Activated CD8-positive, alpha-beta T cell treated with anti-CD3 and anti-CD28 coated beads, Interleukin-2, amount 10 ng/mL, durations not matched to agents 7 days and 5 days (primary cell): ENCODE measurements at regions not wholly inside any gene's neighbourhood (a gene's known extent, or its start where the extent isn't known, plus 50 kb on each side); places are given as distances from the start of the nearest gene placed in this dataset.

Source experiments
- ATAC-seq: fragments of 150-1000 bp; cut with Tn5 transposase; one replicate; pipeline ENCODE4 v1.10.0; 2021; ENCODE audit warnings: moderate library complexity
- CTCF ChIA-PET: fragments of 350-600 bp; sonication (Branson Sonifier 250); formaldehyde crosslinking; loops from one replicate; lab custom pipeline; 2021; ENCODE audit warnings: antibody characterized with exemption; lab: Charles Lee
- POLR2A ChIA-PET: fragments of 350-600 bp; sonication (Branson Sonifier 250); formaldehyde crosslinking; loops from one replicate; lab custom pipeline; 2021; ENCODE audit warnings: antibody characterized with exemption; lab: Charles Lee
- DNase-seq: peaks from one replicate; pipeline ENCODE4 v3.0.0-alpha.2; 2020
- H3K27ac Mint-ChIP-seq: one replicate; pipeline ENCODE4 v1.8.0; 2021; ENCODE audit warnings: mild to moderate bottlenecking, mixed read lengths
- H3K27me3 Mint-ChIP-seq: one replicate; pipeline ENCODE4 v1.8.0; 2021; ENCODE audit warnings: low read depth, mixed read lengths
- H3K36me3 Mint-ChIP-seq: one replicate; pipeline ENCODE4 v1.8.0; 2021; ENCODE audit warnings: low read depth, mixed read lengths
- H3K4me1 Mint-ChIP-seq: one replicate; pipeline ENCODE4 v1.8.0; 2021; ENCODE audit warnings: low read depth, mixed read lengths
- H3K4me3 Mint-ChIP-seq: one replicate; pipeline ENCODE4 v1.8.0; 2021; ENCODE audit warnings: mild to moderate bottlenecking, mixed read lengths
- H3K9me3 Mint-ChIP-seq: one replicate; pipeline ENCODE4 v1.8.0; 2022; ENCODE audit warnings: mixed read lengths; ENCODE audit not compliant: insufficient read depth

DNA sequence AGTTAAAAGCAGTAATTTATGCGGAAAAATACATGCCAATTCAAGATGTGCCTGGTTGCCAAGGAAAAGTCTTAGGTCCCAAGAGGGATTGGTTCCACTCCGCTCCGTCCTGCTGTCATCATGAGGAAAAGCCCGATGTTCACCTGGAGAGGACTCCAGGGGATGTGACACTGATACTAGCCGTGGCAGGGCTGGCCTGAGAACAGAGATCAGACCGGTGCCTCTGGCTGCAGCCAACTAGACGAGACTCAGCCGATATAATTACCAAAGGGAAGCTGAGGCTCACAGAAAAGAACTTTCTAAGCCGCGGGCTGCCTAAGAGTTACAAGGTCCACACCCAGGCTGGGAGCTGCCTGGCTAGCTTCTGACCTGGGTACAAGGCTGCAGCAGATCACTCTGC, 81.3 kb upstream of the UNC5B start:
- H3K36me3 Mint-ChIP-seq = no peaks in the 10 kb centered on the region
- H3K4me1 Mint-ChIP-seq = peaks cover 12% of the 10 kb centered on the region
- ATAC-seq (no peak), DNase-seq (no peak)
- ChIA-PET CTCF (no interaction called here), POLR2A (no interaction called here)
- H3K9me3 Mint-ChIP-seq = no peaks in the 10 kb centered on the region
- no peak overlapping the region for H3K27ac Mint-ChIP-seq
- peaks cover 9% of the 10 kb centered on the region for H3K27me3 Mint-ChIP-seq
- H3K4me3 Mint-ChIP-seq = no peak overlapping the region

DNA sequence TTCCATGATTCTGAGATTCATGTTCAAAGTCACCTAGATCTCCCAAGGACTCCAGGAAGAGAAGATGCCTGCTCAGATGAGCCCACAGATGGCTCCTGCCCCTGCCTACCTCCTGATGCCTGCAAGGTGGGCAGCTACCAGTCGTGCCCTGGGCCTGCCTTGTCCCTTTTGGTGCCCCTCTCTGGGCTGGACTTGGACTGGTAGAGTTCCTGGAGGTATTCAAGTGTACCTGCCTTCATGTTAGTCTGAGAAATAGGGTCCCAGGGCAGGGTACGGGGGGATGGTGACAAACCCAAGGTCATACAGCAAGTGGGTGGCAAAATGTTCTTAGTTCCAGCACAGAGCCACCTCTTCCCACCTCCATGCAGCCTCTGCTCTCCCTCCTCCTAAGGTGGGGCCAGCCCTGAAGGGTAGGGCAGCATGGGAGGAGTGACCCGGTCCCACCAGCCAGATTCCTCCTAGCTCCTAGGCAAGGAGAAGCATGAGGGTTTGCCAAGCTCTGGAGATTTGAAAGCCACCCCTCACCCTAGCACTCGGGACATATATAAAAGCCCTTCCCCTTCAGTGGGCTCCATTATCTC, 80.8 kb upstream of the UNC5B start:
- ATAC-seq (no peak), DNase-seq (no peak)
- Mint-ChIP-seq H3K9me3 (no peaks in the 10 kb centered on the region), H3K27me3 (peaks cover 9% of the 10 kb centered on the region), H3K4me1 (peaks cover 12% of the 10 kb centered on the region), H3K4me3 (no peak overlapping the region), H3K27ac (no peak overlapping the region), H3K36me3 (no peaks in the 10 kb centered on the region)
- ChIA-PET CTCF (interaction anchor here (0.7 kb wide), 1 partner anchor 205 kb away, joined by 3 read pairs; no protein-coding TSS in a partner anchor), POLR2A (no interaction called here)

DNA sequence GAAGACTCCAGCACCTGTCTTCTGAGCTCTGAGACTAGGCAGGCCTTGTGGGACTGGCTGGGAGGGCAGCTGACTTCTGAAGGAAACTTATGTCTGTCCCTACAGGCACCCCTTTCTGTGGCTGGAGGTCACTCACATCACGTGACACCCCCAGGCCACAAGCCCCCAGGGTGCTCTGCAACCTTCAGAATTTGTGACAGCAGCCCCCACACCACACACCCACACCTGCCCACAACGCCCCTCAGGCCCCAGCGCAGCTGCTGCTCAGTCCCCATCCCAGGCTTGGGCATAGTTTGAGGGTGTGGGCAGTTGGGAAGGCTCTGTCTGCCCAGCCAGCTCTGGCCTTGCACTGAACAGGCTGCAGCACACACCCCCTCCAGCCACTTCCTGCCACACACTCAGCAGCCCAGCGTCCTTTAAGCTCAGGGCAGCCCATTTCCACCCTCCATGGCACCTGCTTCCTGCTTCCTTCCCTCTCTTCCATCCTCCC, 80.0 kb upstream of the UNC5B start:
- DNase-seq (peak; percentile 9), ATAC-seq (no peak)
- H3K4me1 Mint-ChIP-seq = peaks cover 12% of the 10 kb centered on the region
- H3K27me3 Mint-ChIP-seq = peaks cover 9% of the 10 kb centered on the region
- H3K27ac Mint-ChIP-seq = no peak overlapping the region
- H3K36me3 Mint-ChIP-seq = no peaks in the 10 kb centered on the region
- no peaks in the 10 kb centered on the region for H3K9me3 Mint-ChIP-seq
- POLR2A ChIA-PET = no interaction called here
- H3K4me3 Mint-ChIP-seq = no peak overlapping the region
- CTCF ChIA-PET = no interaction called here

GRCh38 chr10:71133710-71134686, 78.4 kb upstream of the UNC5B start:
- peak; percentile 9 for DNase-seq
- H3K4me1 Mint-ChIP-seq = peaks cover 3% of the 10 kb centered on the region
- POLR2A ChIA-PET = no interaction called here
- ATAC-seq = no peak
- peaks cover 13% of the 10 kb centered on the region for H3K27me3 Mint-ChIP-seq
- no peak overlapping the region for H3K4me3 Mint-ChIP-seq
- H3K27ac Mint-ChIP-seq = no peak overlapping the region
- H3K9me3 Mint-ChIP-seq = no peaks in the 10 kb centered on the region
- no peaks in the 10 kb centered on the region for H3K36me3 Mint-ChIP-seq
- CTCF ChIA-PET = no interaction called here

DNA sequence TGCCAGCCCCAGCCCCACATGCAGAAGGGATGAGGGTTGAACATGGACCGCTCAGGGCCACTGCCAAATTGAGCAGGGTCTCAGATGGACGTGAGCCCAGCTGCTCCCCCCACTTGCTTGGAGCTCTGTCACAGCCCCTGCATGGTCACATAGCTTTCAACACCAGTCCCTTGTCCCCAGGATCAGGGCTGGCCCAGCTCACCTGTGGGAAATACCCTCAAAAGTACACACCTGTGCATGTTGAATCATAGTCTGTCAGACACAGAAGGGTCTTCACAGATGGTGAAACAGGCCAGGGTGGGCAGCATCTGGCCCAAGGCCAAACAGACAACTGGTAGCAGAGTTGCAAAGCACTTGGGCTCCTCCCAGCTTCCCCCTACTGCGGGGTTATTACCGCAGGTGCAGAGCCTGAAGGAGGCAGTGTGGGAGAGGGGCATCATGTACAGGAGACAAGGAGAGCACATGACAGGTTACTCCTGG, 77.6 kb upstream of the UNC5B start:
- ChIA-PET POLR2A (no interaction called here), CTCF (no interaction called here)
- Mint-ChIP-seq H3K36me3 (no peaks in the 10 kb centered on the region), H3K4me3 (no peak overlapping the region), H3K9me3 (no peaks in the 10 kb centered on the region), H3K27ac (no peak overlapping the region), H3K4me1 (peaks cover 3% of the 10 kb centered on the region), H3K27me3 (peaks cover 12% of the 10 kb centered on the region)
- no peak for DNase-seq
- no peak for ATAC-seq

DNA sequence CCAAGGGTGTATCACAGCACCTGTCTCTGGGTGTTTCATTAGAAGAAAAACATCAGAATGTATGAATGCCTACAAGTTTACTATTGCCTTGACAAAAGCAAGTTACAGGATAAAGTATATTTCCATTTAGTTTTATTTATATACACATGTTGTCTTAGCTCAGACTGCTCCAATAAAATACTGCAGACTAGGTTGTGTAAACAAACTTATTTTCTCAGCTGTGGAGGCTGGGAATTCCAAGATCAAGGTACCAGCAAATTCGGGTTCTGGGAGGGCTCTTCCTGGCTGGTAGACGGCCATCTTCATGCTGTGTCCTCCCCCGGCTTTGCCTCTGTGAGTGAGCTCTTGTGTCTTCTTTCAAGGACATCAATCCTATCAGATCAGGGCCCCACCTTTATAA, 77.1 kb upstream of the UNC5B start:
- Mint-ChIP-seq H3K27me3 (peaks cover 11% of the 10 kb centered on the region), H3K4me3 (no peak overlapping the region), H3K4me1 (peaks cover 3% of the 10 kb centered on the region), H3K9me3 (no peaks in the 10 kb centered on the region), H3K27ac (no peak overlapping the region), H3K36me3 (no peaks in the 10 kb centered on the region)
- no peak for DNase-seq
- ChIA-PET CTCF (no interaction called here), POLR2A (no interaction called here)
- ATAC-seq = no peak

GRCh38 chr10:71136036-71136721, 76.2 kb upstream of the UNC5B start:
- no peaks in the 10 kb centered on the region for H3K9me3 Mint-ChIP-seq
- no peak overlapping the region for H3K4me3 Mint-ChIP-seq
- ATAC-seq (no peak), DNase-seq (no peak)
- ChIA-PET POLR2A (no interaction called here), CTCF (no interaction called here)
- peaks cover 4% of the 10 kb centered on the region for H3K27me3 Mint-ChIP-seq
- H3K4me1 Mint-ChIP-seq = peaks cover 3% of the 10 kb centered on the region
- H3K27ac Mint-ChIP-seq = no peak overlapping the region
- H3K36me3 Mint-ChIP-seq = no peaks in the 10 kb centered on the region

DNA sequence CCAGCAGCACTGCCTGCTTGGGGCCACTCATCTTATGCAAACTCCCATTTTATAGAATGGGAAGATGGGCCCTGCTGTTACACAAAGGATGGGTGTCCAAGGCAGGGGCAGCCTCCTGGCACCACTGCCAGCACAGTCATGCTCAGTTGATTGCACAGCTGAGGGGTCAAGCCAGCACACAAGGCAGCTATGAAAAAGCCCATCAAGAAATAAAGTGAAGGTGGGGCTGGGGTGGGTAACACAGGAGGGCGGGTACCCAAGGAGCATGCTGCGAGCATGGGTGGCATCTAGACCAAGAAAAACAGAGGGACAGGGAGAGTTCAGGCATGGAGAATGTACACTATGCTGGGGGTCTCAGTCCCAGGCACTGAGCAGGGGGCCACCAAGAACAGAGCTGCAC, 74.7 kb upstream of the UNC5B start:
- Mint-ChIP-seq H3K4me3 (no peak overlapping the region), H3K27ac (no peak overlapping the region), H3K4me1 (peaks cover 2% of the 10 kb centered on the region), H3K9me3 (no peaks in the 10 kb centered on the region), H3K27me3 (peaks cover 4% of the 10 kb centered on the region), H3K36me3 (no peaks in the 10 kb centered on the region)
- POLR2A ChIA-PET = interaction anchor here (1.1 kb wide), 1 partner anchor 10 kb away, joined by 3 read pairs; no protein-coding TSS in a partner anchor
- no peak for ATAC-seq
- CTCF ChIA-PET = no interaction called here
- no peak for DNase-seq

DNA sequence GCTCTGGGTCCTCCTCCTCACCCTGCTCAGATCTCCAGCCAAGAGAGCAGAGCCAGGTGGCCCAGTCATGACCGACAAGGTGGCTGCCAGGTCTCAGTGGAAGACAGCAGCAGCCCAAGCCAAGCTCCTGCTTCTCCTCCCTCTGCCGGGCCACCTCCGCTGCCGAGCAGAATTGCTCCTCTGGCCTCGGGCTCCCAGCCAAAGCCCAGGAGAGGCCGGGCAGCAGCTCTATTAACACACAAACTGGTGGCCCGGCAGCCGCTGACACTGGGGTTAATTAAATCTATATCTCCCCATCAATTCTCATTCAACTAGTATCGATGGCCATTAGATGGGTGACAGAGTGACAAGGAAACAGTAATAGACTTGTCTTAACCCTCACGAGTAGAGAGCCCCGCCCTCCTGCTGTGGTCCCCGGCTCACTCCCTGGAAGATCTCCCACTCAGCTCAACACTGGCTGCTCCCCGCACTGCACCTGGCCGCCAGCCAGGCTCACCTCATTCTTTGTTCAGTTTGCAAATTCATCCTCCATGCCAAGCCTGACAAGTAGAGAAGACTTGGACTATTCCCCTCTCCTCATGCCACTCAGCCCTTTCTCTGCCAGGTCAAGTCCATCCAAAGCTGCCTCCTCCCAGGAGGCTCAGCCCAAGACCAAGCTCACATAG, 74.1 kb upstream of the UNC5B start:
- CTCF ChIA-PET = no interaction called here
- Mint-ChIP-seq H3K27me3 (peaks cover 4% of the 10 kb centered on the region), H3K9me3 (no peaks in the 10 kb centered on the region), H3K4me3 (no peak overlapping the region), H3K4me1 (no peaks in the 10 kb centered on the region), H3K27ac (no peak overlapping the region), H3K36me3 (no peaks in the 10 kb centered on the region)
- ATAC-seq = no peak
- DNase-seq = no peak
- POLR2A ChIA-PET = interaction anchor here (1.1 kb wide), 1 partner anchor 9 kb away, joined by 3 read pairs; no protein-coding TSS in a partner anchor

GRCh38 chr10:71141528-71141927, 70.8 kb upstream of the UNC5B start:
- H3K4me1 Mint-ChIP-seq = no peaks in the 10 kb centered on the region
- peaks cover 4% of the 10 kb centered on the region for H3K27me3 Mint-ChIP-seq
- H3K4me3 Mint-ChIP-seq = no peak overlapping the region
- ChIA-PET CTCF (no interaction called here), POLR2A (no interaction called here)
- H3K9me3 Mint-ChIP-seq = no peaks in the 10 kb centered on the region
- no peak overlapping the region for H3K27ac Mint-ChIP-seq
- ATAC-seq = no peak
- DNase-seq = no peak
- no peaks in the 10 kb centered on the region for H3K36me3 Mint-ChIP-seq

- CTCF ChIA-PET = interaction anchor here (1.4 kb wide), 1 partner anchor 10 kb away, joined by 4 read pairs; no protein-coding TSS in a partner anchor
- DNase-seq (no peak), ATAC-seq (no peak)
- H3K4me1 Mint-ChIP-seq = no peaks in the 10 kb centered on the region
- POLR2A ChIA-PET = interaction anchor here (0.5 kb wide), 1 partner anchor 511 kb away, joined by 4 read pairs; no protein-coding TSS in a partner anchor
- H3K9me3 Mint-ChIP-seq = no peaks in the 10 kb centered on the region
- H3K27me3 Mint-ChIP-seq = peaks cover 4% of the 10 kb centered on the region
- no peak overlapping the region for H3K27ac Mint-ChIP-seq
- H3K36me3 Mint-ChIP-seq = no peaks in the 10 kb centered on the region
- no peak overlapping the region for H3K4me3 Mint-ChIP-seq
Observed at GRCh38 chr10:71143170-71143569, 69.2 kb upstream of the UNC5B start.
